ENCODE measurements at regions not wholly inside any gene's neighbourhood (a gene's known extent, or its start where the extent isn't known, plus 50 kb on each side); places are given as distances from the start of the nearest gene placed in this dataset.

DNA sequence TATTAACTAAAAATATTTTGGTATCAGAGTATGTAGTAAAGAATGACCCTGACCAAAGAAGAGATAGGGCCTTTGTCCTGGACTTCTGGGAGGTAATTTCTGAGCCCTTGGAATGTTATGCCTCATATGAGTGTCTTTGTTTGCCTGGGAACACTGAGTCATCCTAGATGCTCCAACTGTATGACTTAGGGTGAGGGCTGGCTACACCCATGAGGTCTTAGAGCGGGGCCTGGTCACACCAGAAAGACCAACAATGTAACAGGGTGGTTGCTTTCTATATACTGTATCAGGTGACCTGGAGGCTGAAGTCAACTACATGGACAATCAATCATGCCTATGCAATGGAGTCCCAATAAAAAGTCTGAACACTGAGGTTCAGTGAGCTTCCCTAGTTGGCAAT is 253.1 kb downstream of the MBD2 start:
- Mint-ChIP-seq H3K9me3 (peaks cover 43% of the 10 kb centered on the region), H3K4me1 (no peaks in the 10 kb centered on the region), H3K36me3 (no peaks in the 10 kb centered on the region), H3K27ac (no peak overlapping the region), H3K27me3 (ENCODE audit: low read depth) (no peaks in the 10 kb centered on the region), H3K4me3 (no peak overlapping the region)
- DNase-seq (ENCODE audit: low spot score in 2 of 2, unreplicated experiment in 2 of 2) = no peak
- TF ChIP-seq, protein P1, sequence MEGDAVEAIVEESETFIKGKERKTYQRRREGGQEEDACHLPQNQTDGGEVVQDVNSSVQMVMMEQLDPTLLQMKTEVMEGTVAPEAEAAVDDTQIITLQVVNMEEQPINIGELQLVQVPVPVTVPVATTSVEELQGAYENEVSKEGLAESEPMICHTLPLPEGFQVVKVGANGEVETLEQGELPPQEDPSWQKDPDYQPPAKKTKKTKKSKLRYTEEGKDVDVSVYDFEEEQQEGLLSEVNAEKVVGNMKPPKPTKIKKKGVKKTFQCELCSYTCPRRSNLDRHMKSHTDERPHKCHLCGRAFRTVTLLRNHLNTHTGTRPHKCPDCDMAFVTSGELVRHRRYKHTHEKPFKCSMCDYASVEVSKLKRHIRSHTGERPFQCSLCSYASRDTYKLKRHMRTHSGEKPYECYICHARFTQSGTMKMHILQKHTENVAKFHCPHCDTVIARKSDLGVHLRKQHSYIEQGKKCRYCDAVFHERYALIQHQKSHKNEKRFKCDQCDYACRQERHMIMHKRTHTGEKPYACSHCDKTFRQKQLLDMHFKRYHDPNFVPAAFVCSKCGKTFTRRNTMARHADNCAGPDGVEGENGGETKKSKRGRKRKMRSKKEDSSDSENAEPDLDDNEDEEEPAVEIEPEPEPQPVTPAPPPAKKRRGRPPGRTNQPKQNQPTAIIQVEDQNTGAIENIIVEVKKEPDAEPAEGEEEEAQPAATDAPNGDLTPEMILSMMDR (IDR thresholded peaks at IDR 0.05; ENCODE audit: unreplicated experiment) = no peak

DNA sequence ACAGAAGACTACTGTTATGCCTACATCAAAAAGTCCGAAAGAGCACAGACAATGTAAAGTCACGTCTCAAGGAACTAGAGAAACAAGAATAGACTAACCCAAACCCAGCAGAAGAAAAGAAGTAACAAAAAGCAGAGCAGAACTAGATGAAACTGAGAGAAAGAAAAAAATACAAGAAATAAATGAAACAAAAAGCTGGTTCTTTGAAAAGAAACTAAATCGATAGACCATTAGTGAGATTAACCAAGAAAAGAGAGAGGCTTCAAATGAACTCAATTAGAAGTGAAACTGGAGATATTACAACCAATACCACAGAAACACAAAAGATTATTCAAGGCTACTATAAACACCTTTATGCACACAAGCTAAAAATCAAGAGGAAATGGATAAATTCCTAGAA is 271.8 kb downstream of the MBD2 start:
- Mint-ChIP-seq H3K27ac (no peak overlapping the region), H3K4me3 (no peak overlapping the region), H3K27me3 (ENCODE audit: low read depth) (no peaks in the 10 kb centered on the region), H3K9me3 (no peaks in the 10 kb centered on the region), H3K36me3 (no peaks in the 10 kb centered on the region), H3K4me1 (no peaks in the 10 kb centered on the region)
- no peak for DNase-seq (ENCODE audit: low spot score in 2 of 2, unreplicated experiment in 2 of 2)
- TF ChIP-seq, protein P1 (IDR thresholded peaks at IDR 0.05; ENCODE audit: unreplicated experiment) = no peak

DNA sequence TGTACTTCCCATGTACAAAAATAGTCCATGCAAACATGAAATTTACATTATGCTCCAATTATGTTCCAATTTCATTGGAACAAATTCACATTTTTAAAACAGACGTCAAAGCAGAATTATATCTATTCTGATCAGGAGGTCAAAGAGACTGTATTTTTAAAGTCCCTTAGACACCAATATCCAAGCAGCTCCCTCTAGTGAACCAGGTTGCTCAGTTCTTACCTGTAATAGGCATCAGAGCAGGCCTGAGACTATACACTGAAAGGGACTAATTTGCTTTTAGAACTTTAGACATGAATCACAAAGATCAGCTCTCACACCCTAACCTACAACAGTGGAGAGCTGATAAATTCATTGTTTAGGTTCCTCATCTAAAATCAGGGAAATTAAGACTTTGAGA is 273.9 kb downstream of the MBD2 start:
- H3K27me3 Mint-ChIP-seq (ENCODE audit: low read depth) = no peaks in the 10 kb centered on the region
- TF ChIP-seq, protein P1 (IDR thresholded peaks at IDR 0.05; ENCODE audit: unreplicated experiment) = no peak
- no peak for DNase-seq (ENCODE audit: low spot score in 2 of 2, unreplicated experiment in 2 of 2)
- no peak overlapping the region for H3K4me3 Mint-ChIP-seq
- H3K9me3 Mint-ChIP-seq = peaks cover 4% of the 10 kb centered on the region
- H3K27ac Mint-ChIP-seq = no peak overlapping the region
- H3K4me1 Mint-ChIP-seq = no peaks in the 10 kb centered on the region
- no peaks in the 10 kb centered on the region for H3K36me3 Mint-ChIP-seq

DNA sequence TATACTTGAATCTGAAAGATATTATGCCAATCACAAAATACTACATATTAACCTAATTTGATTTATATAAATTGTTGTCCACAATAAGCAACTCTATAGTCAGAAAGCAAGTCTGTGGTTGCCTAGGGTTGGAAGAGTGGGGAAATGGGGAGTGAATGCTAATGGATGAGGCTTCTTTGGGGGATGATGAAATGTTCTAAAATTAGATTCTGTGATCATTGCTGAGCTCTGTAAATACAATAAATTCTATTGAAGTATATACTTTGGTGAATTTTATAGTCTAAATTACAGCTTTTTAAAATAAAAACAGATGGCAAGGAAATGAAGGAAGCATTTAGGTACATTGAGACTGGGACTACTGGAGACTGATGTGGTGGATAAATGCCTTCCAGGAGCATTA is 275.5 kb downstream of the MBD2 start:
- H3K27ac Mint-ChIP-seq = no peak overlapping the region
- peaks cover 8% of the 10 kb centered on the region for H3K9me3 Mint-ChIP-seq
- TF ChIP-seq, protein P1 (IDR thresholded peaks at IDR 0.05; ENCODE audit: unreplicated experiment) = no peak
- no peak for DNase-seq (ENCODE audit: low spot score in 2 of 2, unreplicated experiment in 2 of 2)
- no peak overlapping the region for H3K4me3 Mint-ChIP-seq
- H3K27me3 Mint-ChIP-seq (ENCODE audit: low read depth) = no peaks in the 10 kb centered on the region
- no peaks in the 10 kb centered on the region for H3K4me1 Mint-ChIP-seq
- H3K36me3 Mint-ChIP-seq = no peaks in the 10 kb centered on the region

DNA sequence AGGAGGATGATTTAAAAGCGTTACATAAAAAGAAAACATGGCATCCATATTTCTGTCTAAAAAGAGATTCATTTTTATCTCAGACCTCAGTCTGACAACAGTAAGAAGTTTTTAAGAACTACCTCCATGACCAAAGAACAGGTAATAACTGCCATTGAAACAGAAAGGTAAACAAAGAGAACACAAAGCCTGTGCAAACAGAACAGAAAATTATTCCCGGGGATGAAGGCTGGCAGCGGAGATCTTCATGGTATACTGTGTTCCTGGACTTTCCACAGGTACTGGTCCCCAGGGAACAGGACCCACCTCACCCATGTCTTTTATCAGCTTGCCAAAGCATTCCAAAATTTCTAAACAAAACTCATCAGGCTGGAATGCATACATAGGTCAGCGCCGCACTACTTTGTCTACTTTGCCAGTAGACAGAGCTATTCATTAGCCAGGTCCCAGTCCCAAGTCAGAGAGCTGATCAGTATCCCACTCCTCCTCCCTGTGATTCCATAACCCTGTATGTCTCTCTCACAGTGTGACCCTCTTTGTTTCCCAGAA is 277.3 kb downstream of the MBD2 start:
- Mint-ChIP-seq H3K27me3 (ENCODE audit: low read depth) (no peaks in the 10 kb centered on the region), H3K4me1 (no peaks in the 10 kb centered on the region), H3K9me3 (peaks cover 8% of the 10 kb centered on the region), H3K36me3 (no peaks in the 10 kb centered on the region), H3K4me3 (no peak overlapping the region), H3K27ac (no peak overlapping the region)
- DNase-seq (ENCODE audit: low spot score in 2 of 2, unreplicated experiment in 2 of 2) = no peak
- TF ChIP-seq, protein P1 (IDR thresholded peaks at IDR 0.05; ENCODE audit: unreplicated experiment) = no peak

DNA sequence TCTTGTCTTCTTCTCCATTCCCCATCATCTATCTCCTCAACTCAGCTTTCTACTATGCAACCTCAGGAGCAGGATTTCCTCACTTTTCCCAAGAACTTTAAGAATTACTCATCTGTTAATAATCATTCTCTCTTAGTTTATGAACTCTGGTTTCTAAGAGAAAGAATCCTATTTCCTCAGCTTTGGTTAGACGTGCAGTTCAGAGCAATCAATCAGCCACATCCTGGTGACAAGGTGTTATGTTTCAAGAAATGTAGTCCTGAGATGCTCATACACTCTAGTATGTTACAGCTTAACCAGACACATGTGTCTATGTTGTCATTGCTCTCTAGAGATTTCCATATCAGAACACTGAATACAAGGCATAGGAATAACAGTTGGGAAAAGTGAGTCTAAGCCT is 277.9 kb downstream of the MBD2 start:
- H3K9me3 Mint-ChIP-seq = peaks cover 8% of the 10 kb centered on the region
- DNase-seq (ENCODE audit: low spot score in 2 of 2, unreplicated experiment in 2 of 2) = no peak
- H3K27me3 Mint-ChIP-seq (ENCODE audit: low read depth) = no peaks in the 10 kb centered on the region
- TF ChIP-seq, protein P1 (IDR thresholded peaks at IDR 0.05; ENCODE audit: unreplicated experiment) = no peak
- H3K4me3 Mint-ChIP-seq = no peak overlapping the region
- H3K4me1 Mint-ChIP-seq = no peaks in the 10 kb centered on the region
- H3K27ac Mint-ChIP-seq = no peak overlapping the region
- no peaks in the 10 kb centered on the region for H3K36me3 Mint-ChIP-seq

All from mesothelial cell of epicardium (in vitro differentiated cells).